ENCODE measurements at regions not wholly inside any gene's neighbourhood (a gene's known extent, or its start where the extent isn't known, plus 50 kb on each side); places are given as distances from the start of the nearest gene placed in this dataset.

GRCh38 chr6:139685009-139685408 lies 310.6 kb upstream of the CITED2 start:
- H3K27me3 Mint-ChIP-seq: no peaks in the 10 kb centered on the region
- TF ChIP-seq CTCF (IDR thresholded peaks at IDR 0.05): no peak
- H3K4me1 Mint-ChIP-seq: no peaks in the 10 kb centered on the region
- POLR2A ChIA-PET: no interaction called here
- no peak overlapping the region for H3K27ac Mint-ChIP-seq
- intact Hi-C loops (cut with micrococcal nuclease): no loop called here
- H3K36me3 Mint-ChIP-seq (ENCODE audit: low read depth): no peaks in the 10 kb centered on the region
- H3K9me3 Mint-ChIP-seq: no peaks in the 10 kb centered on the region
- CTCF ChIA-PET: no interaction called here
- H3K4me3 Mint-ChIP-seq: no peak overlapping the region
- no peak for DNase-seq
- ATAC-seq (ENCODE audit: low read depth): no peak

GRCh38 chr6:139680819-139681218 lies 306.4 kb upstream of the CITED2 start:
- ATAC-seq (ENCODE audit: low read depth) (no peak), DNase-seq (no peak)
- TF ChIP-seq CTCF (IDR thresholded peaks at IDR 0.05): no peak
- intact Hi-C loops (cut with micrococcal nuclease): no loop called here
- Mint-ChIP-seq H3K4me3 (no peak overlapping the region), H3K36me3 (ENCODE audit: low read depth) (no peaks in the 10 kb centered on the region), H3K9me3 (no peaks in the 10 kb centered on the region), H3K27me3 (no peaks in the 10 kb centered on the region), H3K4me1 (no peaks in the 10 kb centered on the region), H3K27ac (no peak overlapping the region)
- ChIA-PET CTCF (no interaction called here), POLR2A (no interaction called here)

- no peaks in the 10 kb centered on the region for H3K9me3 Mint-ChIP-seq
- ChIA-PET CTCF (no interaction called here), POLR2A (no interaction called here)
- intact Hi-C loops (cut with micrococcal nuclease): no loop called here
- ATAC-seq (ENCODE audit: low read depth): no peak
- H3K36me3 Mint-ChIP-seq (ENCODE audit: low read depth): no peaks in the 10 kb centered on the region
- H3K27ac Mint-ChIP-seq: no peak overlapping the region
- TF ChIP-seq CTCF (IDR thresholded peaks at IDR 0.05): no peak
- H3K4me3 Mint-ChIP-seq: no peak overlapping the region
- no peaks in the 10 kb centered on the region for H3K27me3 Mint-ChIP-seq
- H3K4me1 Mint-ChIP-seq: no peaks in the 10 kb centered on the region
- DNase-seq: no peak
Observed at GRCh38 chr6:139679516-139680179, 305.2 kb upstream of the CITED2 start.

GRCh38 chr6:139676718-139677117 lies 302.3 kb upstream of the CITED2 start:
- intact Hi-C loops (cut with micrococcal nuclease): no loop called here
- CTCF ChIA-PET: no interaction called here
- Mint-ChIP-seq H3K27me3 (no peaks in the 10 kb centered on the region), H3K27ac (no peak overlapping the region), H3K36me3 (ENCODE audit: low read depth) (no peaks in the 10 kb centered on the region), H3K4me3 (no peak overlapping the region), H3K4me1 (no peaks in the 10 kb centered on the region), H3K9me3 (peaks cover 5% of the 10 kb centered on the region)
- ATAC-seq (ENCODE audit: low read depth) (no peak), DNase-seq (no peak)
- TF ChIP-seq CTCF (IDR thresholded peaks at IDR 0.05): no peak
- POLR2A ChIA-PET: no interaction called here

GRCh38 chr6:139666284-139666683 lies 291.8 kb upstream of the CITED2 start:
- Mint-ChIP-seq H3K9me3 (peaks cover 8% of the 10 kb centered on the region), H3K36me3 (ENCODE audit: low read depth) (peaks cover 2% of the 10 kb centered on the region), H3K4me1 (no peaks in the 10 kb centered on the region), H3K27ac (no peak overlapping the region), H3K27me3 (no peaks in the 10 kb centered on the region), H3K4me3 (no peak overlapping the region)
- intact Hi-C loops (cut with micrococcal nuclease): no loop called here
- ATAC-seq (ENCODE audit: low read depth) (no peak), DNase-seq (no peak)
- TF ChIP-seq CTCF (IDR thresholded peaks at IDR 0.05): no peak
- CTCF ChIA-PET: no interaction called here
- POLR2A ChIA-PET: no interaction called here
